ENCODE measurements at regions not wholly inside any gene's neighbourhood (a gene's known extent, or its start where the extent isn't known, plus 50 kb on each side); places are given as distances from the start of the nearest gene placed in this dataset.

DNA sequence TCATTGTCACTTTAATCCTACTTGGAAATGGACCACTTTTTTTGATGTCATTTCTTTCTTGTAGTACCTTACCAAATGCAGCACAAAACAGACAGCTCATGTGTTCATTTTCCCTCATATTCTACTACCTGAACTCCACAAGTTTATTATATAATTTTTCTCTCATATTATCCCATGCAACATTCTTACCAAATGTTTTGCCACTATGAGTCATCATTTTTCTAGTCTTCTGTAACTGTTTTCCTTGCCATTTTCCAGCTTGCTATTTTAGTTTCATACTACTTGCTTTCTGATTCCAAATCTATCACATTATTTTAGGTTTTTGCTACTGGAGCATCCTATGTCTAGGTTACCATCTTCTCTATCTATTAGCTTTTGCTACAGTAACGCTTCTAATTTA, 332.7 kb downstream of the ZFHX3 start:
- Histone ChIP-seq H3K4me1 (ENCODE audit: control insufficient read depth, insufficient read depth, low read length) (no peaks in the 10 kb centered on the region), H3K27ac (ENCODE audit: extremely low read depth, low read depth, low read length) (no peak overlapping the region), H3K9me3 (ENCODE audit: control insufficient read depth, insufficient read depth, low read depth, low read length) (no peaks in the 10 kb centered on the region), H3K36me3 (ENCODE audit: control insufficient read depth in 2 of 2, insufficient read depth in 1 of 2, low read length in 2 of 2) (peaks cover 0 to 3% of the 10 kb centered on the region in 2 experiments; a peak in 1 of 3 replicates), H3K4me3 (ENCODE audit: low read depth, low read length) (no peak overlapping the region)
- TF ChIP-seq SP2 (tag by site-specific recombination; IDR thresholded peaks at IDR 0.05) = no peak
- TF ChIP-seq YY1 (tag by site-specific recombination; IDR thresholded peaks at IDR 0.05) = no peak
- no peak for TF ChIP-seq ZNF544 (tag by site-specific recombination; IDR thresholded peaks at IDR 0.05)
- no peak for TF ChIP-seq FEZF1 (tag by site-specific recombination; IDR thresholded peaks at IDR 0.05)
- TF ChIP-seq, protein P1, sequence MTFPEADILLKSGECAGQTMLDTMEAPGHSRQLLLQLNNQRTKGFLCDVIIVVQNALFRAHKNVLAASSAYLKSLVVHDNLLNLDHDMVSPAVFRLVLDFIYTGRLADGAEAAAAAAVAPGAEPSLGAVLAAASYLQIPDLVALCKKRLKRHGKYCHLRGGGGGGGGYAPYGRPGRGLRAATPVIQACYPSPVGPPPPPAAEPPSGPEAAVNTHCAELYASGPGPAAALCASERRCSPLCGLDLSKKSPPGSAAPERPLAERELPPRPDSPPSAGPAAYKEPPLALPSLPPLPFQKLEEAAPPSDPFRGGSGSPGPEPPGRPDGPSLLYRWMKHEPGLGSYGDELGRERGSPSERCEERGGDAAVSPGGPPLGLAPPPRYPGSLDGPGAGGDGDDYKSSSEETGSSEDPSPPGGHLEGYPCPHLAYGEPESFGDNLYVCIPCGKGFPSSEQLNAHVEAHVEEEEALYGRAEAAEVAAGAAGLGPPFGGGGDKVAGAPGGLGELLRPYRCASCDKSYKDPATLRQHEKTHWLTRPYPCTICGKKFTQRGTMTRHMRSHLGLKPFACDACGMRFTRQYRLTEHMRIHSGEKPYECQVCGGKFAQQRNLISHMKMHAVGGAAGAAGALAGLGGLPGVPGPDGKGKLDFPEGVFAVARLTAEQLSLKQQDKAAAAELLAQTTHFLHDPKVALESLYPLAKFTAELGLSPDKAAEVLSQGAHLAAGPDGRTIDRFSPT (tag by site-specific recombination; IDR thresholded peaks at IDR 0.05) = no peak
- no peak for TF ChIP-seq ZNF239 (tag by site-specific recombination; IDR thresholded peaks at IDR 0.05)
- no peak for TF ChIP-seq ZNF174 (tag by site-specific recombination; IDR thresholded peaks at IDR 0.05)
- TF ChIP-seq ZNF654 (tag by site-specific recombination; IDR thresholded peaks at IDR 0.05; ENCODE audit: low read depth) = no peak
- no peak for TF ChIP-seq KLF7 (tag by site-specific recombination; IDR thresholded peaks at IDR 0.05; ENCODE audit: borderline replicate concordance)
- TF ChIP-seq, protein P2, sequence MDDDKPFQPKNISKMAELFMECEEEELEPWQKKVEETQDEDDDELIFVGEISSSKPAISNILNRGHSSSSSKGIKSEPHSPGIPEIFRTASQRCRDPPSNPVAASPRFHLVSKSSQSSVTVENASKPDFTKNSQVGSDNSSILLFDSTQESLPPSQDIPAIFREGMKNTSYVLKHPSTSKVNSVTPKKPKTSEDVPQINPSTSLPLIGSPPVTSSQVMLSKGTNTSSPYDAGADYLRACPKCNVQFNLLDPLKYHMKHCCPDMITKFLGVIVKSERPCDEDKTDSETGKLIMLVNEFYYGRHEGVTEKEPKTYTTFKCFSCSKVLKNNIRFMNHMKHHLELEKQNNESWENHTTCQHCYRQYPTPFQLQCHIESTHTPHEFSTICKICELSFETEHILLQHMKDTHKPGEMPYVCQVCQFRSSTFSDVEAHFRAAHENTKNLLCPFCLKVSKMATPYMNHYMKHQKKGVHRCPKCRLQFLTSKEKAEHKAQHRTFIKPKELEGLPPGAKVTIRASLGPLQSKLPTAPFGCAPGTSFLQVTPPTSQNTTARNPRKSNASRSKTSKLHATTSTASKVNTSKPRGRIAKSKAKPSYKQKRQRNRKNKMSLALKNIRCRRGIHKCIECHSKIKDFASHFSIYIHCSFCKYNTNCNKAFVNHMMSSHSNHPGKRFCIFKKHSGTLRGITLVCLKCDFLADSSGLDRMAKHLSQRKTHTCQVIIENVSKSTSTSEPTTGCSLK (tag by site-specific recombination; IDR thresholded peaks at IDR 0.05) = no peak
- no peak for TF ChIP-seq KLF9 (tag by site-specific recombination; IDR thresholded peaks at IDR 0.05; ENCODE audit: low read depth)
- TF ChIP-seq KLF8 (tag by site-specific recombination; IDR thresholded peaks at IDR 0.05) = no peak
- no peak for TF ChIP-seq ZNF768 (tag by site-specific recombination; IDR thresholded peaks at IDR 0.05)
- TF ChIP-seq ZNF830 (tag by site-specific recombination; IDR thresholded peaks at IDR 0.05; ENCODE audit: low read depth) = no peak
- no peak for TF ChIP-seq ZNF558 (tag by site-specific recombination; IDR thresholded peaks at IDR 0.05)
- TF ChIP-seq, protein P3, sequence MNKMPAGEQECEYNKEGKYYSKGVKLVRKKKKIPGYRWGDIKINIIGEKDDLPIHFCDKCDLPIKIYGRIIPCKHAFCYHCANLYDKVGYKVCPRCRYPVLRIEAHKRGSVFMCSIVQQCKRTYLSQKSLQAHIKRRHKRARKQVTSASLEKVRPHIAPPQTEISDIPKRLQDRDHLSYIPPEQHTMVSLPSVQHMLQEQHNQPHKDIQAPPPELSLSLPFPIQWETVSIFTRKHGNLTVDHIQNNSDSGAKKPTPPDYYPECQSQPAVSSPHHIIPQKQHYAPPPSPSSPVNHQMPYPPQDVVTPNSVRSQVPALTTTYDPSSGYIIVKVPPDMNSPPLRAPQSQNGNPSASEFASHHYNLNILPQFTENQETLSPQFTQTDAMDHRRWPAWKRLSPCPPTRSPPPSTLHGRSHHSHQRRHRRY (tag by site-specific recombination; IDR thresholded peaks at IDR 0.05) = no peak
- TF ChIP-seq, protein P4, sequence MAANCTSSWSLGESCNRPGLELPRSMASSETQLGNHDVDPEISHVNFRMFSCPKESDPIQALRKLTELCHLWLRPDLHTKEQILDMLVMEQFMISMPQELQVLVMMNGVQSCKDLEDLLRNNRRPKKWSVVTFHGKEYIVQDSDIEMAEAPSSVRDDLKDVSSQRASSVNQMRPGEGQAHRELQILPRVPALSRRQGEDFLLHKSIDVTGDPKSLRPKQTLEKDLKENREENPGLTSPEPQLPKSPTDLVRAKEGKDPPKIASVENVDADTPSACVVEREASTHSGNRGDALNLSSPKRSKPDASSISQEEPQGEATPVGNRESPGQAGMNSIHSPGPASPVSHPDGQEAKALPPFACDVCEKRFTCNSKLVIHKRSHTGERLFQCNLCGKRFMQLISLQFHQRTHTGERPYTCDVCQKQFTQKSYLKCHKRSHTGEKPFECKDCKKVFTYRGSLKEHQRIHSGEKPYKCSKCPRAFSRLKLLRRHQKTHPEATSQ (tag by site-specific recombination; IDR thresholded peaks at IDR 0.05) = no peak
- TF ChIP-seq ZNF311 (tag by site-specific recombination; IDR thresholded peaks at IDR 0.05; ENCODE audit: borderline replicate concordance) = no peak
- TF ChIP-seq, protein P5, sequence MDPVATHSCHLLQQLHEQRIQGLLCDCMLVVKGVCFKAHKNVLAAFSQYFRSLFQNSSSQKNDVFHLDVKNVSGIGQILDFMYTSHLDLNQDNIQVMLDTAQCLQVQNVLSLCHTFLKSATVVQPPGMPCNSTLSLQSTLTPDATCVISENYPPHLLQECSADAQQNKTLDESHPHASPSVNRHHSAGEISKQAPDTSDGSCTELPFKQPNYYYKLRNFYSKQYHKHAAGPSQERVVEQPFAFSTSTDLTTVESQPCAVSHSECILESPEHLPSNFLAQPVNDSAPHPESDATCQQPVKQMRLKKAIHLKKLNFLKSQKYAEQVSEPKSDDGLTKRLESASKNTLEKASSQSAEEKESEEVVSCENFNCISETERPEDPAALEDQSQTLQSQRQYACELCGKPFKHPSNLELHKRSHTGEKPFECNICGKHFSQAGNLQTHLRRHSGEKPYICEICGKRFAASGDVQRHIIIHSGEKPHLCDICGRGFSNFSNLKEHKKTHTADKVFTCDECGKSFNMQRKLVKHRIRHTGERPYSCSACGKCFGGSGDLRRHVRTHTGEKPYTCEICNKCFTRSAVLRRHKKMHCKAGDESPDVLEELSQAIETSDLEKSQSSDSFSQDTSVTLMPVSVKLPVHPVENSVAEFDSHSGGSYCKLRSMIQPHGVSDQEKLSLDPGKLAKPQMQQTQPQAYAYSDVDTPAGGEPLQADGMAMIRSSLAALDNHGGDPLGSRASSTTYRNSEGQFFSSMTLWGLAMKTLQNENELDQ (tag by site-specific recombination; IDR thresholded peaks at IDR 0.05; ENCODE audit: low read depth) = no peak
- TF ChIP-seq EGR2 (tag by site-specific recombination; IDR thresholded peaks at IDR 0.05; ENCODE audit: low read depth) = no peak
- ChIA-PET POLR2A (no interaction called here), CTCF (interaction anchor here (0.6 kb wide), 1 partner anchor 86 kb away, joined by 3 read pairs; no protein-coding TSS in a partner anchor)
